Stimulated activated CD4-positive, alpha-beta T cell treated with anti-CD3 and anti-CD28 coated beads, Interleukin-4, amount 100 ng/mL, for 1 hour (primary cell): ENCODE measurements at regions not wholly inside any gene's neighbourhood (a gene's known extent, or its start where the extent isn't known, plus 50 kb on each side); places are given as distances from the start of the nearest gene placed in this dataset.

Experiments
- DNase-seq: peaks from one replicate; pipeline ENCODE4 v3.0.0-alpha.2; 2020

- DNase-seq: no peak
Observed at GRCh38 chr9:8074713-8075286, 275.2 kb upstream of the DMAC1 start.

DNA sequence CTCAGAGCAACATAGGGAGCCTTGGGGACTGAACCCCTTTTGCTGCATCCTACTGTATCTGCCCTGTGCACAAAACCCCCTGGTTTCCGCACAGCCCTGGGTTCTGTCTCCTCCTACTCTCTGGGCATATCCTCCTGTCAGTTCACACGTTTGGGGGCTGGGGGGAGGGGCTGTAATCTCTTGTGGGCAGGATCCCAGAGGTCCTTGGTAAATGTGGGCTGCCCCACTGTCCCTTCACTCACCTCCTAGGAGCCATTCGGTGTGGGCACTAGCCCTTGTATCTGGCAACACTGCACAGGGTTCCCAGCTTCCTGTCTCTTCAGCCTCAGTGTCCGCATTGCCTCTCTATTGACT is 271.8 kb upstream of the DMAC1 start:
- no peak for DNase-seq

DNA sequence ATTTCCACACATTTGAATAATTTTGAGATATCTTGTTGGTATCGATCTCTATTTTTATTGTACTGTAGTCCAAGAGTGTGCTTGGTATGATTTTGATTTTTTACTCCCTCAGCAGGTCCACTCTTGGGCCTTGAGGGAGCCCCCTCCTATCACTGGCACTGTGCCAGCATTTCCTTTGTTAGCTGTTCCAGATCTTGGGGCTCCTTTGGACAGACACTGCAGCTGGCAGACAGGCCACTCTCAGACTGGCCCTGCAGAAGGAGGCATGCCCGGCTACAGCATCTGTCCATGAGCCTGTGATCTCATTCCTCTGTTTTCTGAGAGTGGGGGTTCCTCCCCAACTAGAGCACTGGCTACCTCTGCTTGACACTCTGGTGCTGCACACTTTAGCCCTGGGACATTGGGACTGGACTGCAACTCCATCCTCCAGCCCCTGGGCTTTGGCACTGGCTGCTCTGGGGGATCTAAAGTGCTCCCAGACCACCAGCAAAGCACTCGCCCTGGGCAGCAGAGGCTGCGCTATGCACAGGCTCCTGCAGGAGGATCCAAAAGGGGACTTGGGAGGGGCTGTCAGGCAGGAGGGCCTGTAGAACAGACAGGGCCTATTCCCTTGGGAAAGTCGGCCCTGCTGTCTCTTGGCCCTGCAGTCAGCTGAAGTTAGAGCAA is 271.3 kb upstream of the DMAC1 start:
- DNase-seq: no peak

- DNase-seq: no peak
Observed at GRCh38 chr9:8062459-8062858, 262.9 kb upstream of the DMAC1 start.

DNA sequence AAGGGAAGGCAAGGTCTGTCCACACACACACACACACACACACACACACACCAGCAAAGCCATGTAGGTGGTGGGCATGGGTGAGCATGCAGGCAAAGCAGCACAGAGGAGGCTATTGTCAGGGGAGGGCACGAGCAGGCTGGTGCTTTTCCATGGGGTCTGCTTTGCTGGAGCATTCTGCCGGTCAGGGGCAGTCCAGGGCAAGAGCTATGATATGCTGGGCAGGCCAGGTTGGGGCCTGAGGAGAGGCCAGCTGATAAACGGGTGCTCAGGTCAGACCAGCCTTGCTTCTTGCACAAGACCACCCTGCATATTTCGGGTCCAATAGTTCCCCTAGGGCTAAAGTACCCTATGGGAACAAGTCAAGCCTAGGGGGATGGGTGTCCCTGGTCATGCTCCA is 253.9 kb upstream of the DMAC1 start:
- no peak for DNase-seq

GRCh38 chr9:8052991-8053390 is 253.4 kb upstream of the DMAC1 start:
- no peak for DNase-seq

DNA sequence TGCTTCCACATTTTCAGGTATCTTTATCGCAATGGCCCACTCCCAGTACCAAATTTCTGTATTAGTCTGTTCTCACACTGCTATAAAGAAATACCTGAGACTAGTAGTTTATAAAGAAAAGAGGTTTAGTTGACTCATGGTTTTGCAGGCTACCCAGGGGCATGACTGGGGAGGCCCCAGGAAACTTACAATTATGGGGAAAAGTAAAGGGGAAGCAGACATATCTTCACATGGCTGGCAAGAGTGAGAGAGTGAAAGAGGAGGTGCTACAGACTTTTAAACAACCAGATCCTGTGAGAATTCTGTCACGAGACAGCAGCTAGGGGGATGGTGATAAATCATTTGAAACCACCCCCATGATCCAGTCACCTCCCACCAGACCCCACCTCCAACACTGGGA is 238.2 kb upstream of the DMAC1 start:
- no peak for DNase-seq

DNA sequence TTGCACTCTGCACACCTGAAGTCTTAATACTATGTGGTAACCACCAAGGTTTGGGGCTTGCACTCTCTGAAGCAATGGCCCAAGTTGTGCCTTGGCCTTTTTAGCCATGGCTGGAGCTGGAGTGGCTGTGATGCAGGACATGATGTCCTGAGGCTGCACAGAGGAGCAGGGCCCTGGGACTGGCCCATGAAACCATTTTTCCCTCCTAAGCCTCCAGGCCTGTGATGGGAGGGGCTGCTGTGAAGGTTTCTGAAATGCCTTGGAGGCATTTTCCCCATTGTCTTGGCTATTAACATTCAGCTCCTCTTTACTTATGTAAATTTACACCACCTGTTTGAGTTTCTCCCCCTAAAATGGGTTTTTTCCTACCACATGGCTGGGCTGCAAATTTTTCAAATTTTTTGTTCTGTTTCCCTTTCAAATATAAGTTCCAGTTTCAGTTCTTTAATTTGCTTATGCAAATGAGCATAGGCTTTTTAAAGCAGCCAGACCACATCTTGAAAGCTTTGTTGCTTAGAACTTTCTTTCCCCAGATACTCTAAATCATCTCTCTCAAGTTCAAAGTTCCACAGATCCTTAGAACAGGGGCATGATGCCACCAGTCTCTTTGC is 237.4 kb upstream of the DMAC1 start:
- no peak for DNase-seq

GRCh38 chr9:8033794-8034193 is 234.2 kb upstream of the DMAC1 start:
- no peak for DNase-seq

DNA sequence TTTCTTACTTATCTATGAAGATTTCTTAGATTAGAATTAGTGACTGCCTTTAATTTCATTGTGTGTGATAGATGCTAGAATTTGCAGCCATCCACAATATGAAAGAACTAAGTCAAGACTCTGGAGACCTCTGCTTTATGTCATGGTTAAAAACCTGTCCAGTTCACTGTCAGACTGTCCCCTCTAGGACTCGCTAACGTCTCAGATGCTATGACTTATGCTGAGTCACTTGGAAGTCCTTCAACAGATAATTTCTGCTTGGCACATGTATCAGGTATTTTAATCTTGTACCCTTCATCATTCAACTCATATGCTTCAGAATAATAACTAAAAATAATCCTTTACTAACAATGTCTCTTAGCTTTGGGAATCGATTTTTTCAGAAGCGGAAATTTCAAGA is 230.5 kb upstream of the DMAC1 start:
- DNase-seq: no peak

DNA sequence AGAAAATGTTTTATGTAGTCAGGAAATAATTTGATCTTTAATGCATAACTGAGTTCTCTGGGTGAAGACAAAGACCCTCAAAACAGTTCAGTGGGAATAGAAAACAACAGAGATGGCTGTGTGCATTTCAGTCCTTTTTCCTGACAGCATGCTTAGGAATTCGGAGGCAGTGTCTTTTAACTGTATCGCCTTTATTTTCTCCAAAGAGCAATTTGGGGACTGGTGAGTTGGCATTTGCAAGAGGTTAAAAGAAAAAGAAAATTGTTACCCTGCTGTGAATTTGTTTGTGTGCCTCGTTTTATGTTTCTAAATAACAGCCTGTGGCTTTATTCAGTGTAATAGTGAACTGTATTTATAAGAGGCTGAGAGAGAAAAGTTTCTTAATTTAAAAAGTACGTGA is 227.8 kb upstream of the DMAC1 start:
- DNase-seq: no peak

GRCh38 chr9:8025551-8025950 is 226.0 kb upstream of the DMAC1 start:
- DNase-seq: no peak

DNA sequence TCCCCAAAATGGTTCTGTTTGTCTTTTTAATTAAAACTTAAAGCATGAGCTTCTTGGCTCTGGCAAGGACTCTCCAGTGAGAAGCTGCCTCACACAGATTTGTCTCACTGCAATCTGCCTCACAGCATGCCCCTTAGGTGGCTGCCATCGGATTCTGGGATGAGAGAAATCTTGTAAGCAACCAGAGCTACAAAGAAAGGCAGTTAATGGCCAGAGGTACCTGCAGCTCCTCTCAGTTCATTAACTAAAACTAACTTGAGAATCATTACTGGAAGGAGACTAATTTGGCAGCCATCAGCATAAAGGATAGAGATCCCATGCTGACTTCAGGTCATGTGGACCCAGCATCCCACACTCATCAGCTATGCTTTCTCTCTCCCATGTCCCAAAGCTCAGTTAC is 220.6 kb upstream of the DMAC1 start:
- DNase-seq: no peak

GRCh38 chr9:8019636-8020035 is 220.1 kb upstream of the DMAC1 start:
- DNase-seq: no peak

GRCh38 chr9:8014997-8015682 is 215.6 kb upstream of the DMAC1 start:
- no peak for DNase-seq

DNA sequence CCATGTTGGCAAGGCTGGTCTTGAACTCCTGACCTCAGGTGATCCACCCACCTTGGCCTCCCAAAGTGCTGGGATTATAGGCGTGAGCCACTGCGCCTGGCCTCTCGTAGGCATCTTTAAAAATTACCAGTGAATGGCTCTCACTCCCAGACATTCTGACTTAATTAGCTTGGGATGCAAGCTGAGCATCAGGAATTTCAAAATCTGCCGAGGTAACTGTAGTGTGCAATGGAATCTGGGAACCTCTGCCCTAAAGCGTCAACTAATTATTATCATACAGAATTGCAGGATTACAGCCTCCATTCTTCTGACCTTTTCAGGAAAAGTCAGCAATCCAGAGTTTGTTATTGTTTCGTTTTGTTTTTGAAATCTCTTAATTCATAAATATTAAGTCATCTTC is 213.4 kb upstream of the DMAC1 start:
- no peak for DNase-seq

GRCh38 chr9:8011974-8012373 is 212.4 kb upstream of the DMAC1 start:
- DNase-seq: no peak

DNA sequence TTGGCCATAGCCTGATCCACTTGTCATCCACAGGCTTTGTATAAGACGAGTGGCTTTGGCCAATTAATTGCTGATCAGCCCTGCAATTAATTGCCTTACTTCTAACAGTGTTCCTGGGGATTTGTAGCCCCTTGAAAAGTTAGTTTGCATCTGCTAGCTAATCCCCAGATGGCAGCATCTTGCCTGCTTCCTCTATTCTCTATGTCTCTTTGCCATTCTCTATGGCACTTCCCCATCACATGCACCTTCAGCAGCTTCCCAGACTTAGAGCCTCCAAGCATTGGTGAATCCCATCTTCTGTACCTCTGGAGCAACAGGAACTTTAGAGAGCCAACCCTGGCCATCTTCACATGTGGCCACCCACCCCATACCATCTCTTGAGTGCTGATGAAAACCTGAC is 197.0 kb upstream of the DMAC1 start:
- DNase-seq: no peak

DNA sequence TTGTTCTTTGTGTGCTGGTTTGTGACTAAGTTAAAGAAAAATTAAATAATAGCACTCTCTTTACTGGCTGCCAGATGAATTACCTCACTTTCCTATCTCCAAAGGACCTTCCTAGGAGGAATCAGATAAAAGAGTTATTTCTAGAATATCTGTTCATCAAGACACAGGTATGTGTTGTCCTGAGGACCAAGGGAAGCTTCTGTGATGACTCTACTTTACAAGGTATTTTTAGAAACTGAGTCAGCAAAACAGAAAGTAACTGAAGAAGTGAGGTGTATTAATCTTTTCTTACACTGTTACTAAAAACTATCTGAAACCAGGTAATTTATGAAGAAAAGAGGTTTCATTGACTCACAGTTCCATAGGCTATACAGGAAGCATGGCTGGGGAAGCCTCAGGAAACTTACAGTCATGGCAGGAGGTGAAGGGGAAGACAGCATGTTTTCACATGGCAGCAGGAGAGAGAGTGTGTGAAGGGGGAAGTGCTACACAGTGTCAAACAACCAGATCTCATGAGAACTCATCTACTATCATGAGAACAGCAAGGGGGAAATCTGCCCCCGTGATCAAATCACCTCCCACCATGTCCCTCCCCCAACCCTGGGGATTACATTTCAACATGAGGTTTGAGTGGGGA is 189.2 kb upstream of the DMAC1 start:
- DNase-seq: no peak

GRCh38 chr9:7984692-7985091 is 185.1 kb upstream of the DMAC1 start:
- DNase-seq: no peak

DNA sequence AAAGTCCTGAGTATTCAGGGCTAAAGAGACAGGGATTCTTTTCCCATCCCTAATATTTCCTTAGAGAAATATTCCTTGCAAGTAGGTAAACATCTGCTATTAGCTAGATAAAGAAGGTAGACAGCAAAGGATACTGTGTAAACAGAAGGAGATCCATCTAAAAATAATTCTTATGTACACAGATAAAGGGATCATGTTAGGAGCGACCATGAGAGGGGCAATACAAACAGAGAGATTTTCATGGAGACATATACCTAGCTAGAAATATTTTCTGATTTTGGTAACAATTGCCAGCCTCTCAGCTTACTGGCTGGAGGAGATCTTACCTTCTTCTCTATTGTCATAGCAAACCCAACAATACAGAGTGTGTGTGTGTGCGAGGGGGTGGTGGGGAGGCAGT is 184.6 kb upstream of the DMAC1 start:
- DNase-seq: no peak

GRCh38 chr9:7983490-7983889 is 183.9 kb upstream of the DMAC1 start:
- no peak for DNase-seq

DNA sequence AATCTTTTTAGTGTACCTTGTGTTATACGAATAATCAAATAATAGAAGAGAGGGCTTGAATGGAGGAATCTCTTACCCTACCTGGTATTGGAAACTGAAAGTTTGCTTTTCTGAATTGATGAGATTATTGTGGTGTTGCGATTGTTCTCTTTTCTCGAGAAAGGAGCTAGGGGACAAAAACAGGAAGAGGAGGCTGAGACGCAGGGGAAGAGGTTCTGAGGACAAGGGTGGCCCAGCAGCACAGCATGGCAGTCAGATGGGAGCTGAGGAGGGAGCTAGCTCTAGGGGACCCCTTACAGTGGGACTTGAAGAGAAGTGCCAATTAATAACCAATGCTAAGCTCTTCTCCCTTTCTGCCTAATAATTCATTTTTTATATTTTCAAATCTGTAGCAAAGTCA is 183.3 kb upstream of the DMAC1 start:
- DNase-seq: no peak
